Trophoblast cell (in vitro differentiated cells and primary cell): ENCODE measurements at regions not wholly inside any gene's neighbourhood (a gene's known extent, or its start where the extent isn't known, plus 50 kb on each side); places are given as distances from the start of the nearest gene placed in this dataset.

Source experiments
- DNase-seq, 2 donors: peaks; one replicate each; pipeline ENCODE4 v3.0.0-alpha.2; 2016
- H2AFZ ChIP-seq: 2 replicates; pipeline ENCODE4 v1.6.1; 2013; ENCODE audit warnings: low read length, moderate library complexity, mild to moderate bottlenecking; ENCODE audit not compliant: insufficient read depth, poor library complexity
- H2AK5ac ChIP-seq: 2 replicates; pipeline ENCODE4 v1.6.1; 2013; ENCODE audit warnings: mild to moderate bottlenecking, low read length
- H2BK120ac ChIP-seq: 2 replicates; pipeline ENCODE4 v1.6.1; 2013; ENCODE audit warnings: low read length, mild to moderate bottlenecking, moderate library complexity; ENCODE audit not compliant: insufficient read depth, poor library complexity
- H2BK12ac ChIP-seq: 2 replicates; pipeline ENCODE4 v1.6.1; 2013; ENCODE audit warnings: mild to moderate bottlenecking, low read length, moderate library complexity
- H2BK5ac ChIP-seq: 2 replicates; pipeline ENCODE4 v1.6.1; 2013; ENCODE audit warnings: low read length, low read depth, moderate library complexity, mild to moderate bottlenecking; ENCODE audit not compliant: poor library complexity
- H3K14ac ChIP-seq: 2 replicates; pipeline ENCODE4 v1.6.1; 2013; ENCODE audit warnings: mild to moderate bottlenecking, low read length
- H3K18ac ChIP-seq: 2 replicates; pipeline ENCODE4 v1.6.1; 2013; ENCODE audit warnings: mild to moderate bottlenecking, low read length
- H3K23ac ChIP-seq: 2 replicates; pipeline ENCODE4 v1.6.1; 2013; ENCODE audit warnings: low read length
- H3K27ac ChIP-seq: 2 replicates; pipeline ENCODE4 v1.5.1; 2013; ENCODE audit warnings: low read depth, mild to moderate bottlenecking, inconsistent platforms, low read length, moderate library complexity
- H3K27me3 ChIP-seq: 2 replicates; pipeline ENCODE4 v1.6.1; 2013; ENCODE audit warnings: inconsistent platforms, mild to moderate bottlenecking, low read length, moderate library complexity; ENCODE audit not compliant: insufficient read depth
- H3K36me3 ChIP-seq, 2 experiments: 1 replicate in 1 of 2; 2 replicates in 1 of 2; pipeline ENCODE4 v1.6.1; 2013; ENCODE audit warnings: low read length in 2 of 2, mild to moderate bottlenecking in 2 of 2, moderate library complexity in 1 of 2; ENCODE audit not compliant: insufficient read depth in 2 of 2, control insufficient read depth in 1 of 2
- H3K4ac ChIP-seq: 2 replicates; pipeline ENCODE4 v1.6.1; 2013; ENCODE audit warnings: low read depth, mild to moderate bottlenecking, low read length, moderate library complexity
- H3K4me1 ChIP-seq, 2 experiments: 1 replicate in 1 of 2; 2 replicates in 1 of 2; pipeline ENCODE4 v1.6.1; 2013; ENCODE audit warnings: low read length in 2 of 2, mild to moderate bottlenecking in 2 of 2, moderate library complexity in 1 of 2; ENCODE audit not compliant: insufficient read depth in 2 of 2, control insufficient read depth in 1 of 2
- H3K4me2 ChIP-seq: 2 replicates; pipeline ENCODE4 v1.6.1; 2013; ENCODE audit warnings: inconsistent platforms, mild to moderate bottlenecking, low read length, moderate library complexity
- H3K4me3 ChIP-seq: 2 replicates; pipeline ENCODE4 v1.5.1; 2013; ENCODE audit warnings: mild to moderate bottlenecking, low read depth, low read length, inconsistent platforms
- H3K79me1 ChIP-seq: one replicate; pipeline ENCODE4 v1.6.1; 2013; ENCODE audit warnings: low read length
- H3K79me2 ChIP-seq: 2 replicates; pipeline ENCODE4 v1.6.1; 2013; ENCODE audit warnings: low read length, mild to moderate bottlenecking; ENCODE audit not compliant: control insufficient read depth, insufficient read depth, poor library complexity
- H3K9ac ChIP-seq: 2 replicates; pipeline ENCODE4 v1.6.1; 2013; ENCODE audit warnings: mild to moderate bottlenecking, low read length
- H3K9me3 ChIP-seq: 2 replicates; pipeline ENCODE4 v1.6.1; 2013; ENCODE audit warnings: low read depth, mild to moderate bottlenecking, control low read depth, inconsistent platforms, low read length; ENCODE audit not compliant: insufficient read depth
- H4K12ac ChIP-seq: 2 replicates; pipeline ENCODE4 v1.6.1; 2013; ENCODE audit warnings: low read depth, mild to moderate bottlenecking, low read length, moderate library complexity
- H4K8ac ChIP-seq: 2 replicates; pipeline ENCODE4 v1.6.1; 2013; ENCODE audit warnings: low read depth, mild to moderate bottlenecking, low read length, moderate library complexity
- H4K91ac ChIP-seq: one replicate; pipeline ENCODE4 v1.6.1; 2013; ENCODE audit warnings: low read depth, mild to moderate bottlenecking, low read length, moderate library complexity
- WGBS: extraction: QIAGEN DNeasy Blood & Tissue Kit; methylation state at CpG from one replicate; pipeline ENCODE4 v1.1.7; 2013; ENCODE audit warnings: missing lambda C conversion rate; ENCODE audit not compliant: insufficient read length, insufficient coverage; ENCODE audit errors: extremely low coverage; 5-methylcytosine and 5-hydroxymethylcytosine counted together

DNA sequence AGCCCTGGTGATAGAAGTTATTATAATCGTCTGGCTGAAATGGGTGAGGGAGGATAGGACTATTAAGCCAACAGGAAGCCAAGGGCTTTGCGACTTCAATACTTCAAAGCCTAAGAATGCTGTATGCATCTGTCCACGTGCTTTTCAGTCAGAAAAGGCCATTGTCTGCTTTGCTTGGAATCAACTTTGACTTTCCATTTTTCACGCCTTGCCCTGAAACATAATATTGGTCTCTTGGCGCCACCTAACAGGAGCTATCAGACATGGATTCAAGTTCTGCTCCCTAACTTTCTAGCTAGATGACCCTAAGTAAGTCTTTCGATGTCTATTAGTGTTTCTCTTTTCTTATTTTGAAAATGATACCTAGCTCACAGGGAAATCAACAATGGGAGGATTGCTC lies 572.6 kb downstream of the TLR4 start:
- H3K9me3 ChIP-seq, result no peaks in the 10 kb centered on the region
- WGBS, result no CpG with 5 or more reads among the region's 6 CpGs
- H2BK5ac ChIP-seq, result no peak overlapping the region
- H3K18ac ChIP-seq, result no peak overlapping the region
- no peak overlapping the region for H2BK120ac ChIP-seq
- H4K8ac ChIP-seq, result no peak overlapping the region
- H3K79me1 ChIP-seq, result no peaks in the 10 kb centered on the region
- no peak overlapping the region for H4K91ac ChIP-seq
- H3K4me3 ChIP-seq, result no peak overlapping the region
- no peak overlapping the region for H4K12ac ChIP-seq
- no peak overlapping the region for H3K27ac ChIP-seq
- no peak overlapping the region for H3K9ac ChIP-seq
- H3K4ac ChIP-seq, result no peak overlapping the region
- H2AK5ac ChIP-seq, result no peak overlapping the region
- no peak overlapping the region for H3K4me2 ChIP-seq
- no peak overlapping the region for H3K23ac ChIP-seq
- H3K36me3 ChIP-seq, result no peaks in the 10 kb centered on the region
- no peak overlapping the region for H2AFZ ChIP-seq
- no peaks in the 10 kb centered on the region for H3K79me2 ChIP-seq
- H3K4me1 ChIP-seq, result no peaks in the 10 kb centered on the region
- H2BK12ac ChIP-seq, result no peak overlapping the region
- no peak overlapping the region for H3K14ac ChIP-seq
- DNase-seq, result no peak
- no peaks in the 10 kb centered on the region for H3K27me3 ChIP-seq

DNA sequence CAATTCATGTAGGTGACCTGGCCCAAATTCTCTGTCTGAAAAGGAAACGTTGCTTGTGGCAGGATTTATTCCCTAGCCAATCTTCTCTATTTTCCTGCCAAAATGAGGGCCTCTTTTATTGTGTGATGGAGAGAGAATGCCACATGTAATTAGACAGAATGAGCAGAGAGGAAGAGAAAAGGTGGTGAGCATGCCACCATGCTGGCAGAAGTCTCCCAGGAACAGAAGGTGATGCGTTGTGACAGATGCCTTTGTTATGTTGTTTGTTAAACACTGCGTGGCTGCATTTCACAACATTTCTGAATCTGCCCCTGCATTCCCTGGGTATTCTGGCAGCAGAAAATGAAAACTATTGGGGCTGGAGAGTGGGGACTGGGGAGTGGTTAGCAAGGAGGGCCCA lies 577.6 kb downstream of the TLR4 start:
- Histone ChIP-seq H2AFZ (no peak overlapping the region), H3K27me3 (no peaks in the 10 kb centered on the region), H3K27ac (no peak overlapping the region), H3K36me3 (no peaks in the 10 kb centered on the region), H2AK5ac (no peak overlapping the region), H3K79me2 (no peaks in the 10 kb centered on the region), H3K4me1 (no peaks in the 10 kb centered on the region), H2BK5ac (no peak overlapping the region), H4K91ac (no peak overlapping the region), H3K4me3 (no peak overlapping the region), H3K4me2 (no peak overlapping the region), H4K12ac (no peak overlapping the region), H4K8ac (no peak overlapping the region), H3K9ac (no peak overlapping the region), H3K79me1 (no peaks in the 10 kb centered on the region), H3K18ac (no peak overlapping the region), H3K14ac (no peak overlapping the region), H2BK120ac (no peak overlapping the region), H3K4ac (no peak overlapping the region), H3K23ac (no peak overlapping the region), H2BK12ac (no peak overlapping the region), H3K9me3 (no peaks in the 10 kb centered on the region)
- no CpG with 5 or more reads among the region's 3 CpGs for WGBS
- no peak for DNase-seq

DNA sequence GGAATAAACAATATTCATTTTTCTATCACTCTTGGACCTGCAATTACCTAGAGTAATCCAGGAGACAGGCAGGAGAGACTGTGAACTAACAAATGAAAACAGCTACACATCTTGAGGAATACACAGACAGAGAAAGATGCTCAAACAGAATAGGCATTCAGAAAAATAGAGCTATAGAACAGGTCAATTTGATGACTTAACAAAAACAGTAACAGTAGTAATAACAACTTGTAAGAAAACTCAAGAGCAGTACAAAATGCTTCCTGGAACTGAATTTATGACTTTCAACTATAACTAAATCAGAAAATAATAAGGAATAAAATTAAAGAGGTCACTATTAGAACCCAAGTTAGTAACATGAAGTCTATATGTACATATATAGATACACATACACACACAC lies 579.3 kb downstream of the TLR4 start:
- Histone ChIP-seq H2BK12ac (no peak overlapping the region), H2BK120ac (no peak overlapping the region), H2BK5ac (no peak overlapping the region), H3K4me3 (no peak overlapping the region), H3K9me3 (no peaks in the 10 kb centered on the region), H3K4me2 (no peak overlapping the region), H3K14ac (no peak overlapping the region), H2AK5ac (no peak overlapping the region), H3K27me3 (no peaks in the 10 kb centered on the region), H3K36me3 (no peaks in the 10 kb centered on the region), H4K8ac (no peak overlapping the region), H3K79me1 (no peaks in the 10 kb centered on the region), H4K91ac (no peak overlapping the region), H3K23ac (no peak overlapping the region), H3K27ac (no peak overlapping the region), H3K18ac (no peak overlapping the region), H3K9ac (no peak overlapping the region), H2AFZ (no peak overlapping the region), H3K4ac (no peak overlapping the region), H4K12ac (no peak overlapping the region), H3K79me2 (no peaks in the 10 kb centered on the region), H3K4me1 (no peaks in the 10 kb centered on the region)
- DNase-seq, result no peak

DNA sequence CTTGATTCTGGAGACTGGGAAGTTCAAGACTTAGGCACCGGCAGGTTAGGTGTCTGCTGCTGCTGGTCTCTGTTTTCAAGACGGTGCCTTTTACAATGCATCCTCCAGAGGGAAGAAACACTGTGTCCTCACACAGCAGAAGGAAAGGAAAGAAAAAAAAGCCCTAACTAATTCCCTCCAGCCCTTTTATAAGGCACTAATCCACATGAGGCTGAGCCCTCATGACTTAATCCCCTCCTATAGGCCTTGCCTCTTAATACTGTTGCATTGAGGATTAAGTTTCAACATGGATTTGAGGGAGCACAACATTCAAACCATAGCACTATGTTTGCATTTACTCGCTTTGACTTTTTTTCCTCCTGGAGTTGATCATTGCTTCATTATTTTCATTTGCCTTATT lies 585.9 kb downstream of the TLR4 start:
- H3K4me2 ChIP-seq, result no peak overlapping the region
- no peak overlapping the region for H2BK12ac ChIP-seq
- no peaks in the 10 kb centered on the region for H3K79me1 ChIP-seq
- H4K91ac ChIP-seq, result no peak overlapping the region
- H3K27ac ChIP-seq, result no peak overlapping the region
- H3K14ac ChIP-seq, result no peak overlapping the region
- DNase-seq, result no peak
- H3K9ac ChIP-seq, result no peak overlapping the region
- H2AFZ ChIP-seq, result no peak overlapping the region
- H2BK120ac ChIP-seq, result no peak overlapping the region
- H3K18ac ChIP-seq, result no peak overlapping the region
- no peak overlapping the region for H3K4ac ChIP-seq
- H3K36me3 ChIP-seq, result no peaks in the 10 kb centered on the region
- H2BK5ac ChIP-seq, result no peak overlapping the region
- H2AK5ac ChIP-seq, result no peak overlapping the region
- H3K4me1 ChIP-seq, result no peaks in the 10 kb centered on the region
- no peak overlapping the region for H3K4me3 ChIP-seq
- H4K8ac ChIP-seq, result no peak overlapping the region
- H3K27me3 ChIP-seq, result no peaks in the 10 kb centered on the region
- H4K12ac ChIP-seq, result no peak overlapping the region
- H3K23ac ChIP-seq, result no peak overlapping the region
- H3K79me2 ChIP-seq, result no peaks in the 10 kb centered on the region
- WGBS, result no CpG with 5 or more reads among the region's 3 CpGs
- no peaks in the 10 kb centered on the region for H3K9me3 ChIP-seq

DNA sequence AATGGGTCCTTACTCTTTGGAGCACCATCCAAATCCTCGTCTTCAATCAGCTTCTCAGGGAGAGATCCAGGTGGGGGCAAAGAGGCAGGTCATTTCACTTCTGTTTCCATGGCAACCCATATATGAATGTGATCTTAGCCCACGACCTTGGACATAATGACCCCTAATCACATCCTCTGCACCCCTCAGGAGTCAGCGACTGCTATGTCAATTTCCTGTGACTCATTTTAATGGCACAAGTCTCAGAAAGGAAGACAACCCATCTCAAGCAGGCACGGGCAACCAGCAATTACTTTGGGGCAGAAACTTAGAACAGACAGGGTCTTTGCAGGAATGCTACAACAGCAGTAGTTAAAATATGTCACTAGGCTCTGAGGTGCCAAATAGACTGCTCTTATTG lies 591.2 kb downstream of the TLR4 start:
- no peak overlapping the region for H4K8ac ChIP-seq
- no peak overlapping the region for H2AK5ac ChIP-seq
- no peak for DNase-seq
- H3K9ac ChIP-seq, result no peak overlapping the region
- H2BK12ac ChIP-seq, result no peak overlapping the region
- no peak overlapping the region for H2AFZ ChIP-seq
- no peak overlapping the region for H3K23ac ChIP-seq
- H3K4me2 ChIP-seq, result no peak overlapping the region
- H3K14ac ChIP-seq, result no peak overlapping the region
- H3K4me1 ChIP-seq, result no peaks in the 10 kb centered on the region
- no peak overlapping the region for H4K12ac ChIP-seq
- no peak overlapping the region for H3K4ac ChIP-seq
- H4K91ac ChIP-seq, result no peak overlapping the region
- no peak overlapping the region for H2BK120ac ChIP-seq
- H3K79me1 ChIP-seq, result no peaks in the 10 kb centered on the region
- no peaks in the 10 kb centered on the region for H3K9me3 ChIP-seq
- no CpG with 5 or more reads among the region's 4 CpGs for WGBS
- H3K27me3 ChIP-seq, result no peaks in the 10 kb centered on the region
- H3K36me3 ChIP-seq, result no peaks in the 10 kb centered on the region
- no peak overlapping the region for H3K27ac ChIP-seq
- H3K18ac ChIP-seq, result no peak overlapping the region
- H3K4me3 ChIP-seq, result no peak overlapping the region
- H2BK5ac ChIP-seq, result no peak overlapping the region
- no peaks in the 10 kb centered on the region for H3K79me2 ChIP-seq
